GM21367 (cell line): ENCODE measurements at regions not wholly inside any gene's neighbourhood (a gene's known extent, or its start where the extent isn't known, plus 50 kb on each side); places are given as distances from the start of the nearest gene placed in this dataset.
"Not testable (repeated sequence)": the region's sequence is repeated elsewhere in the genome, so short reads cannot be mapped to it uniquely, and the experiment has no call there.

Experiments
- ATAC-seq: cut with Tn5 transposase; IDR thresholded peaks from one replicate; pipeline ENCODE4 v1.9.1; 2021; ENCODE audit not compliant: unreplicated experiment

- no peak for ATAC-seq
Observed at GRCh38 chr7:136133551-136133950, 156.4 kb upstream of the MTPN start.

- ATAC-seq = no peak
Observed at GRCh38 chr7:136131304-136131630, 154.1 kb upstream of the MTPN start.

GRCh38 chr7:136130511-136131303 is 153.5 kb upstream of the MTPN start:
- ATAC-seq = no peak

GRCh38 chr7:136128050-136128449 is 150.9 kb upstream of the MTPN start:
- ATAC-seq = no peak

- ATAC-seq = no peak
Observed at GRCh38 chr7:136123352-136123751, 146.2 kb upstream of the MTPN start.

- no peak for ATAC-seq
Observed at GRCh38 chr7:136122026-136122425, 144.9 kb upstream of the MTPN start.

- ATAC-seq = no peak
Observed at GRCh38 chr7:136117539-136117938, 140.4 kb upstream of the MTPN start.

GRCh38 chr7:136116186-136116585 is 139.0 kb upstream of the MTPN start:
- ATAC-seq = no peak

- peak; percentile 99 for ATAC-seq
Observed at GRCh38 chr7:136114966-136115762, 138.0 kb upstream of the MTPN start.

GRCh38 chr7:136114467-136114866 is 137.3 kb upstream of the MTPN start:
- ATAC-seq = not testable (repeated sequence)

GRCh38 chr7:136109037-136109436 is 131.9 kb upstream of the MTPN start:
- not testable (repeated sequence) for ATAC-seq

- ATAC-seq = no peak
Observed at GRCh38 chr7:136105191-136105590, 128.0 kb upstream of the MTPN start.

GRCh38 chr7:136104269-136104603 is 127.1 kb upstream of the MTPN start:
- no peak for ATAC-seq

- no peak for ATAC-seq
Observed at GRCh38 chr7:136103545-136104268, 126.5 kb upstream of the MTPN start.

GRCh38 chr7:136102881-136103280 is 125.7 kb upstream of the MTPN start:
- no peak for ATAC-seq

- ATAC-seq = not testable (repeated sequence)
Observed at GRCh38 chr7:136092714-136093113, 115.6 kb upstream of the MTPN start.

- no peak for ATAC-seq
Observed at GRCh38 chr7:136087881-136088280, 110.7 kb upstream of the MTPN start.

- peak; percentile 77 for ATAC-seq
Observed at GRCh38 chr7:136086712-136087111, 109.6 kb upstream of the MTPN start.

GRCh38 chr7:136079934-136080333 is 102.8 kb upstream of the MTPN start:
- ATAC-seq = no peak

GRCh38 chr7:136079478-136079892 is 102.3 kb upstream of the MTPN start:
- ATAC-seq = no peak

GRCh38 chr7:136079066-136079465 is 101.9 kb upstream of the MTPN start:
- no peak for ATAC-seq

GRCh38 chr7:136078630-136079029 is 101.5 kb upstream of the MTPN start:
- ATAC-seq = no peak
